ENCODE measurements at regions not wholly inside any gene's neighbourhood (a gene's known extent, or its start where the extent isn't known, plus 50 kb on each side); places are given as distances from the start of the nearest gene placed in this dataset.

DNA sequence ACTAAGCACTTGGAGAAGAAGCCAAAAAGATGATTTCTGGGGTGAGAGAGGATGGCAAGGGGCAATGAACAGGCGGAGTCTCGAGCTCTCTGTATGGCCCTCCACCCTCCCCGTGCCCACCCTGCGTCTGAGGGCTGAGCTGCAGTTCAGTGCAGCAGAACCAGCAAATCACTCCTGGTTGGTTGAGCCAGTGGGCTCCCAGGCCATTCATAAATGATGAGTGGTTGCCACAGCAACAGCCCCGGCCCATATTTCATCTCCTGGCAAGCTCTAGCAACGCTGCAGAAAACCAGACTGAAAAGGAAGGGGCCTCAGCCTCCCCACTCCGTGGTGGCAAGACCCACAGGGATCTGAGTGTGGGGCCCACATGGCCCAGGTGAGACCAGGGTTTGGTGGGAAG lies 93.8 kb upstream of the PPP1R26 start:
- no peak for DNase-seq (ENCODE audit: low spot score)
- Histone ChIP-seq H4K20me1 (ENCODE audit: insufficient read depth, poor library complexity, severe bottlenecking) (no peaks in the 10 kb centered on the region), H3K4me1 (ENCODE audit: insufficient read depth) (no peaks in the 10 kb centered on the region), H3K9me2 (replicated peaks; ENCODE audit: insufficient read depth) (no peaks in the 10 kb centered on the region), H2AFZ (no peak overlapping the region), H3K79me2 (no peaks in the 10 kb centered on the region), H3K9me3 (ENCODE audit: low read depth) (no peaks in the 10 kb centered on the region), H3K4me2 (no peak overlapping the region), H3K36me3 (replicated peaks; ENCODE audit: insufficient read depth, low read depth) (no peaks in the 10 kb centered on the region), H3K27ac (no peak overlapping the region), H3K27me3 (no peaks in the 10 kb centered on the region), H3K4me3 (no peak overlapping the region)
- WGBS (ENCODE audit: low lambda C conversion rate, missing lambda C conversion rate): 84% methylated on average over 7 of the region's 7 CpGs
- TF ChIP-seq CTCF (IDR thresholded peaks at IDR 0.05; ENCODE audit: poor library complexity): no peak
- no peak for TF ChIP-seq EZH2 (IDR thresholded peaks at IDR 0.05; ENCODE audit: borderline replicate concordance)
- no peak for TF ChIP-seq EZH2phosphoT487 (IDR thresholded peaks at IDR 0.05; ENCODE audit: low read depth, severe bottlenecking, unreplicated experiment)

DNA sequence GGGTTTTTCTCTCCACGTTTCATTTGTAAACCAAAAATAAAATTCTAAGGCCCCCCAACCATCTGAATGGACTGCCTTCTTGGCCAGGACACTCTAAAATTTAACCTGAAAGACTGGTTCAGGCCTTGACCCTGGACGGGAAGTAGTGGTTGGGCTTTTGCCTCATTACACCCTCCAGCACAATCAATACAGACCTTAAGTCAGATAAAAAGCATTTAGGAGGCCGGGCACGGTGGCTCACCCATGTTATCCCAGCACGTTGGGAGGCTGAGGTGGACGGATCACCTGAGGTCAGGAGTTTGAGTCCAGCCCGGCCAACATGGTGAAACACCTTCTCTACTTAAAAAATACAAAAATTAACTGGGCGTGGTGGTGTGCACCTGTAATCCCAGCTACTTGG lies 91.6 kb upstream of the PPP1R26 start:
- whole genome bisulfite sequencing (ENCODE audit: low lambda C conversion rate, missing lambda C conversion rate): 82% methylated on average over 8 of the region's 8 CpGs
- TF ChIP-seq EZH2phosphoT487 (IDR thresholded peaks at IDR 0.05; ENCODE audit: low read depth, severe bottlenecking, unreplicated experiment) (no peak), CTCF (IDR thresholded peaks at IDR 0.05; ENCODE audit: poor library complexity) (no peak), EZH2 (IDR thresholded peaks at IDR 0.05; ENCODE audit: borderline replicate concordance) (no peak)
- H3K9me2 ChIP-seq (replicated peaks; ENCODE audit: insufficient read depth): no peaks in the 10 kb centered on the region

GRCh38 chr9:135388530-135388929 lies 91.1 kb upstream of the PPP1R26 start:
- H3K79me2 ChIP-seq: no peaks in the 10 kb centered on the region
- H4K20me1 ChIP-seq (ENCODE audit: insufficient read depth, poor library complexity, severe bottlenecking): no peaks in the 10 kb centered on the region
- no peaks in the 10 kb centered on the region for H3K9me3 ChIP-seq (ENCODE audit: low read depth)
- TF ChIP-seq EZH2phosphoT487 (IDR thresholded peaks at IDR 0.05; ENCODE audit: low read depth, severe bottlenecking, unreplicated experiment): no peak
- DNase-seq (ENCODE audit: low spot score): no peak
- no peaks in the 10 kb centered on the region for H3K27me3 ChIP-seq
- H3K4me3 ChIP-seq: no peak overlapping the region
- no peak overlapping the region for H3K27ac ChIP-seq
- H3K9me2 ChIP-seq (replicated peaks; ENCODE audit: insufficient read depth): no peaks in the 10 kb centered on the region
- no peak overlapping the region for H3K4me2 ChIP-seq
- no peaks in the 10 kb centered on the region for H3K4me1 ChIP-seq (ENCODE audit: insufficient read depth)
- no peaks in the 10 kb centered on the region for H3K36me3 ChIP-seq (replicated peaks; ENCODE audit: insufficient read depth, low read depth)
- 90% methylated on average over 8 of the region's 8 CpGs for WGBS (ENCODE audit: low lambda C conversion rate, missing lambda C conversion rate)
- H2AFZ ChIP-seq: no peak overlapping the region

More for the DNA sequence above, 91.6 kb upstream of the PPP1R26 start:
- Histone ChIP-seq H3K36me3 (replicated peaks; ENCODE audit: insufficient read depth, low read depth) (no peaks in the 10 kb centered on the region), H3K9me3 (ENCODE audit: low read depth) (no peaks in the 10 kb centered on the region), H2AFZ (no peak overlapping the region), H3K79me2 (no peaks in the 10 kb centered on the region), H3K27ac (no peak overlapping the region), H3K4me1 (ENCODE audit: insufficient read depth) (no peaks in the 10 kb centered on the region), H3K27me3 (no peaks in the 10 kb centered on the region), H3K4me3 (no peak overlapping the region), H3K4me2 (no peak overlapping the region), H4K20me1 (ENCODE audit: insufficient read depth, poor library complexity, severe bottlenecking) (no peaks in the 10 kb centered on the region)
- DNase-seq (ENCODE audit: low spot score): no peak

GRCh38 chr9:135391759-135392158 lies 87.8 kb upstream of the PPP1R26 start:
- Histone ChIP-seq H3K27me3 (no peaks in the 10 kb centered on the region), H3K79me2 (no peaks in the 10 kb centered on the region), H3K9me3 (ENCODE audit: low read depth) (no peaks in the 10 kb centered on the region), H3K27ac (no peak overlapping the region), H3K4me3 (no peak overlapping the region), H3K4me1 (ENCODE audit: insufficient read depth) (no peaks in the 10 kb centered on the region), H2AFZ (no peak overlapping the region), H3K36me3 (replicated peaks; ENCODE audit: insufficient read depth, low read depth) (no peaks in the 10 kb centered on the region), H3K9me2 (replicated peaks; ENCODE audit: insufficient read depth) (no peaks in the 10 kb centered on the region), H4K20me1 (ENCODE audit: insufficient read depth, poor library complexity, severe bottlenecking) (no peaks in the 10 kb centered on the region), H3K4me2 (no peak overlapping the region)
- TF ChIP-seq CTCF (IDR thresholded peaks at IDR 0.05; ENCODE audit: poor library complexity): no peak
- no peak for TF ChIP-seq EZH2phosphoT487 (IDR thresholded peaks at IDR 0.05; ENCODE audit: low read depth, severe bottlenecking, unreplicated experiment)
- TF ChIP-seq EZH2 (IDR thresholded peaks at IDR 0.05; ENCODE audit: borderline replicate concordance): no peak
- 92% methylated on average over 11 of the region's 12 CpGs for WGBS (ENCODE audit: low lambda C conversion rate, missing lambda C conversion rate)
- DNase-seq (ENCODE audit: low spot score): no peak
